H1 (cell line): ENCODE measurements at regions not wholly inside any gene's neighbourhood (a gene's known extent, or its start where the extent isn't known, plus 50 kb on each side); places are given as distances from the start of the nearest gene placed in this dataset.

Experiments
- EP300 ChIP-seq, 2 experiments: IDR thresholded peaks; 1 replicate in 1 of 2; 2 replicates in 1 of 2; pipeline ENCODE4 v1.6.1; 2011 to 2012; ENCODE audit warnings: low read depth in 2 of 2, low read length in 2 of 2, mild to moderate bottlenecking in 2 of 2, borderline replicate concordance in 1 of 2, inconsistent platforms in 1 of 2, moderate library complexity in 1 of 2
- NANOG ChIP-seq: IDR thresholded peaks from 2 replicates; pipeline ENCODE4 v1.6.1; 2011; ENCODE audit warnings: low read length, low read depth, mild to moderate bottlenecking, inconsistent platforms; ENCODE audit not compliant: insufficient read depth, poor library complexity, severe bottlenecking
- RBBP5 ChIP-seq: IDR thresholded peaks from 2 replicates; pipeline ENCODE4 v1.7.1; 2012; ENCODE audit warnings: low read depth, mild to moderate bottlenecking, inconsistent platforms, low read length, moderate library complexity, borderline replicate concordance
- SIRT6 ChIP-seq: IDR thresholded peaks from one replicate; pipeline ENCODE4 v1.7.1; 2012; ENCODE audit warnings: low read length, inconsistent platforms

- TF ChIP-seq RBBP5 (no peak), NANOG (no peak), EP300 (IDR thresholded peaks at IDR 0.05; ENCODE audit: borderline replicate concordance in 1 of 2, low read depth in 2 of 2, low read length in 2 of 2) (no peak), SIRT6 (no peak)
- TF ChIP-seq, all 59 proteins: peak for 0
These were observed 267.9 kb downstream of the THBS2 start (continued) for GRCh38 chr6:168985705-168986104.
